ENCODE measurements at regions not wholly inside any gene's neighbourhood (a gene's known extent, or its start where the extent isn't known, plus 50 kb on each side); places are given as distances from the start of the nearest gene placed in this dataset.

GRCh38 chr4:162684998-162685397 is 481.7 kb downstream of the NAF1 start:
- no peaks in the 10 kb centered on the region for H3K9me2 ChIP-seq (replicated peaks; ENCODE audit: insufficient read depth, low read length)
- no peaks in the 10 kb centered on the region for H3K79me2 ChIP-seq (ENCODE audit: insufficient read depth, low read length)
- no peak overlapping the region for H3K27ac ChIP-seq (ENCODE audit: low read depth, low read length)

GRCh38 chr4:162684371-162684700 is 482.4 kb downstream of the NAF1 start:
- no peaks in the 10 kb centered on the region for H3K36me3 ChIP-seq (ENCODE audit: low read length)
- H3K27ac ChIP-seq (ENCODE audit: low read depth, low read length), result no peak overlapping the region

More at GRCh38 chr4:162684998-162685397, 481.7 kb downstream of the NAF1 start:
- H3K4me2 ChIP-seq (ENCODE audit: low read depth, low read length, poor library complexity, severe bottlenecking), result no peak overlapping the region
- TF ChIP-seq CTCF (IDR thresholded peaks at IDR 0.05; ENCODE audit: insufficient read depth, low read length, poor library complexity, severe bottlenecking), result no peak
- TF ChIP-seq EZH2phosphoT487 (conservative IDR thresholded peaks at IDR 0.05; ENCODE audit: low read length), result no peak
- H3F3A ChIP-seq (ENCODE audit: insufficient read depth), result no peaks in the 10 kb centered on the region
- H4K20me1 ChIP-seq (ENCODE audit: low read depth, low read length), result no peaks in the 10 kb centered on the region
- H3K27me3 ChIP-seq (ENCODE audit: low read length), result no peaks in the 10 kb centered on the region
- no peak overlapping the region for H2AFZ ChIP-seq (ENCODE audit: low read depth, low read length, severe bottlenecking)
- no peak overlapping the region for H3K9ac ChIP-seq (ENCODE audit: low read length)
- H3K9me3 ChIP-seq (ENCODE audit: insufficient read depth, low read length), result no peaks in the 10 kb centered on the region
- H3K4me3 ChIP-seq (ENCODE audit: insufficient read depth, low read length, poor library complexity, severe bottlenecking), result no peak overlapping the region
- no peaks in the 10 kb centered on the region for H3K36me3 ChIP-seq (ENCODE audit: low read length)

GRCh38 chr4:162683659-162684370 is 482.9 kb downstream of the NAF1 start:
- H3K79me2 ChIP-seq (ENCODE audit: insufficient read depth, low read length), result no peaks in the 10 kb centered on the region
- H3K4me2 ChIP-seq (ENCODE audit: low read depth, low read length, poor library complexity, severe bottlenecking), result no peak overlapping the region
- H2AFZ ChIP-seq (ENCODE audit: low read depth, low read length, severe bottlenecking), result no peak overlapping the region
- no peak overlapping the region for H3K9ac ChIP-seq (ENCODE audit: low read length)
- no peak for TF ChIP-seq EZH2phosphoT487 (conservative IDR thresholded peaks at IDR 0.05; ENCODE audit: low read length)
- TF ChIP-seq CTCF (IDR thresholded peaks at IDR 0.05; ENCODE audit: insufficient read depth, low read length, poor library complexity, severe bottlenecking), result no peak
- H3K9me3 ChIP-seq (ENCODE audit: insufficient read depth, low read length), result no peaks in the 10 kb centered on the region
- H3F3A ChIP-seq (ENCODE audit: insufficient read depth), result no peaks in the 10 kb centered on the region
- no peaks in the 10 kb centered on the region for H4K20me1 ChIP-seq (ENCODE audit: low read depth, low read length)
- no peaks in the 10 kb centered on the region for H3K36me3 ChIP-seq (ENCODE audit: low read length)
- no peak overlapping the region for H3K4me3 ChIP-seq (ENCODE audit: insufficient read depth, low read length, poor library complexity, severe bottlenecking)
- H3K9me2 ChIP-seq (replicated peaks; ENCODE audit: insufficient read depth, low read length), result no peaks in the 10 kb centered on the region
- no peak overlapping the region for H3K27ac ChIP-seq (ENCODE audit: low read depth, low read length)
- H3K27me3 ChIP-seq (ENCODE audit: low read length), result no peaks in the 10 kb centered on the region

More at GRCh38 chr4:162684371-162684700, 482.4 kb downstream of the NAF1 start:
- Histone ChIP-seq H3K79me2 (ENCODE audit: insufficient read depth, low read length) (no peaks in the 10 kb centered on the region), H3F3A (ENCODE audit: insufficient read depth) (no peaks in the 10 kb centered on the region), H3K9ac (ENCODE audit: low read length) (no peak overlapping the region), H2AFZ (ENCODE audit: low read depth, low read length, severe bottlenecking) (no peak overlapping the region), H3K4me2 (ENCODE audit: low read depth, low read length, poor library complexity, severe bottlenecking) (no peak overlapping the region), H3K4me3 (ENCODE audit: insufficient read depth, low read length, poor library complexity, severe bottlenecking) (no peak overlapping the region), H3K9me2 (replicated peaks; ENCODE audit: insufficient read depth, low read length) (no peaks in the 10 kb centered on the region), H4K20me1 (ENCODE audit: low read depth, low read length) (no peaks in the 10 kb centered on the region), H3K27me3 (ENCODE audit: low read length) (no peaks in the 10 kb centered on the region), H3K9me3 (ENCODE audit: insufficient read depth, low read length) (no peaks in the 10 kb centered on the region)
- no peak for TF ChIP-seq EZH2phosphoT487 (conservative IDR thresholded peaks at IDR 0.05; ENCODE audit: low read length)
- TF ChIP-seq CTCF (IDR thresholded peaks at IDR 0.05; ENCODE audit: insufficient read depth, low read length, poor library complexity, severe bottlenecking), result no peak

All from SU-DHL-6 (cell line).